OCI-LY1 (cell line): ENCODE measurements at regions not wholly inside any gene's neighbourhood (a gene's known extent, or its start where the extent isn't known, plus 50 kb on each side); places are given as distances from the start of the nearest gene placed in this dataset.
"Not testable (repeated sequence)": the region's sequence is repeated elsewhere in the genome, so short reads cannot be mapped to it uniquely, and the experiment has no call there.

ENCODE experiments used
- H2AFZ ChIP-seq: fragments of 200-600 bp; sonication (generic), shearing (Covaris generic); 2 replicates; pipeline ENCODE4 v1.6.0; 2014; ENCODE audit warnings: antibody characterized with exemption, mild to moderate bottlenecking, low read length
- H3F3A ChIP-seq: fragments of 200-600 bp; sonication (generic), shearing (Covaris generic); 2 replicates; pipeline ENCODE4 v1.6.0; 2014; ENCODE audit warnings: mild to moderate bottlenecking, antibody characterized with exemption, low read length, moderate library complexity; ENCODE audit not compliant: insufficient read depth
- H3K27ac ChIP-seq: fragments of 200-600 bp; sonication (generic); 2 replicates; pipeline ENCODE4 v1.5.1; 2014; ENCODE audit warnings: low read length, mixed run types, mild to moderate bottlenecking, low read depth; ENCODE audit not compliant: poor library complexity, severe bottlenecking
- H3K27me3 ChIP-seq: fragments of 200-600 bp; sonication (generic); 2 replicates; pipeline ENCODE4 v1.6.0; 2014; ENCODE audit warnings: antibody characterized with exemption, mild to moderate bottlenecking, low read length, moderate library complexity; ENCODE audit not compliant: insufficient read depth
- H3K36me3 ChIP-seq: fragments of 200-600 bp; sonication (generic); 2 replicates; pipeline ENCODE4 v1.6.1; 2014; ENCODE audit warnings: mild to moderate bottlenecking, antibody characterized with exemption, low read length, moderate library complexity, mixed read lengths; ENCODE audit not compliant: insufficient read depth
- H3K4me1 ChIP-seq: fragments of 200-600 bp; sonication (generic); 2 replicates; pipeline ENCODE4 v1.5.1; 2014; ENCODE audit warnings: mild to moderate bottlenecking, low read length, moderate library complexity; ENCODE audit not compliant: insufficient read depth, severe bottlenecking
- H3K4me2 ChIP-seq: fragments of 200-600 bp; sonication (generic), shearing (Covaris generic); 2 replicates; pipeline ENCODE4 v1.6.1; 2014; ENCODE audit warnings: low read length
- H3K4me3 ChIP-seq: fragments of 200-600 bp; sonication (generic); 2 replicates; pipeline ENCODE4 v1.5.1; 2014; ENCODE audit warnings: low read length, low read depth, mild to moderate bottlenecking, mixed read lengths; ENCODE audit not compliant: poor library complexity, severe bottlenecking
- H3K79me2 ChIP-seq: fragments of 200-600 bp; shearing (Covaris generic); 2 replicates; pipeline ENCODE4 v1.6.1; 2016; ENCODE audit warnings: mixed run types, low read length, mixed read lengths; ENCODE audit not compliant: insufficient read depth
- H3K9ac ChIP-seq: fragments of 200-600 bp; sonication (generic), shearing (Covaris generic); 2 replicates; pipeline ENCODE4 v1.6.1; 2014; ENCODE audit warnings: mild to moderate bottlenecking, low read length, mixed read lengths
- H3K9me2 ChIP-seq: fragments of 200-600 bp; sonication (generic), shearing (Covaris generic); 2 replicates; pipeline ENCODE4 v1.6.1; 2014; ENCODE audit warnings: low read depth, mild to moderate bottlenecking, low read length, mixed read lengths
- H3K9me3 ChIP-seq: fragments of 200-600 bp; shearing (Covaris generic); 2 replicates; pipeline ENCODE4 v1.6.1; 2014; ENCODE audit warnings: low read length, mixed read lengths
- H4K20me1 ChIP-seq: fragments of 200-600 bp; sonication (generic), shearing (Covaris generic); 2 replicates; pipeline ENCODE4 v1.6.0; 2016; ENCODE audit warnings: mild to moderate bottlenecking, low read length; ENCODE audit not compliant: insufficient read depth
- CTCF ChIP-seq: fragments of 200-600 bp; sonication (generic), shearing (Covaris generic); IDR thresholded peaks from 2 replicates; pipeline ENCODE4 v1.5.1; 2017; ENCODE audit warnings: mild to moderate bottlenecking, antibody characterized with exemption, low read length, moderate library complexity, mixed read lengths
- EZH2 ChIP-seq: fragments of 200-600 bp; sonication (generic), shearing (Covaris generic); IDR thresholded peaks from 2 replicates; pipeline ENCODE4 v1.8.0; 2017; ENCODE audit warnings: borderline replicate concordance, mixed run types, mild to moderate bottlenecking, antibody characterized with exemption, low read length, moderate library complexity, mixed read lengths

GRCh38 chr5:155711882-155712281 lies 615.1 kb upstream of the SGCD start:
- Histone ChIP-seq H4K20me1 (no peaks in the 10 kb centered on the region), H3K4me1 (no peaks in the 10 kb centered on the region), H3K27me3 (no peaks in the 10 kb centered on the region), H3K9ac (no peak overlapping the region), H3F3A (no peaks in the 10 kb centered on the region), H3K4me2 (no peak overlapping the region), H3K27ac (no peak overlapping the region), H3K79me2 (no peaks in the 10 kb centered on the region), H3K4me3 (no peak overlapping the region), H3K9me2 (no peaks in the 10 kb centered on the region), H3K9me3 (no peaks in the 10 kb centered on the region), H3K36me3 (no peaks in the 10 kb centered on the region), H2AFZ (no peak overlapping the region)
- TF ChIP-seq EZH2: no peak

- not testable (repeated sequence) for H3K27me3 ChIP-seq, H3K4me1 ChIP-seq, H3F3A ChIP-seq, H3K9me3 ChIP-seq, H3K79me2 ChIP-seq, H3K4me3 ChIP-seq, H3K9ac ChIP-seq, H3K36me3 ChIP-seq, H3K4me2 ChIP-seq, H3K27ac ChIP-seq, H3K9me2 ChIP-seq, H2AFZ ChIP-seq, H4K20me1 ChIP-seq
These were observed 612.5 kb upstream of the SGCD start for GRCh38 chr5:155714435-155714834.

- TF ChIP-seq EZH2 (no peak), CTCF (no peak)
- Histone ChIP-seq H2AFZ (no peak overlapping the region), H4K20me1 (no peaks in the 10 kb centered on the region), H3K27me3 (no peaks in the 10 kb centered on the region), H3K9me2 (no peaks in the 10 kb centered on the region), H3F3A (no peaks in the 10 kb centered on the region), H3K4me3 (no peak overlapping the region), H3K9ac (no peak overlapping the region), H3K79me2 (no peaks in the 10 kb centered on the region), H3K4me1 (no peaks in the 10 kb centered on the region), H3K36me3 (no peaks in the 10 kb centered on the region), H3K27ac (no peak overlapping the region), H3K9me3 (no peaks in the 10 kb centered on the region), H3K4me2 (no peak overlapping the region)
These were observed 600.7 kb upstream of the SGCD start for GRCh38 chr5:155726267-155726666.

GRCh38 chr5:155727512-155728145 lies 599.3 kb upstream of the SGCD start:
- Histone ChIP-seq H3K9me3 (no peaks in the 10 kb centered on the region), H3K9me2 (no peaks in the 10 kb centered on the region), H3K27me3 (no peaks in the 10 kb centered on the region), H3K4me1 (no peaks in the 10 kb centered on the region), H4K20me1 (no peaks in the 10 kb centered on the region), H3K4me2 (no peak overlapping the region), H3F3A (no peaks in the 10 kb centered on the region), H3K4me3 (no peak overlapping the region), H2AFZ (no peak overlapping the region), H3K9ac (no peak overlapping the region), H3K79me2 (no peaks in the 10 kb centered on the region), H3K36me3 (no peaks in the 10 kb centered on the region), H3K27ac (no peak overlapping the region)
- no peak for TF ChIP-seq CTCF
